HG03520 (cell line): ENCODE measurements at regions not wholly inside any gene's neighbourhood (a gene's known extent, or its start where the extent isn't known, plus 50 kb on each side); places are given as distances from the start of the nearest gene placed in this dataset.

Experiments
- ATAC-seq: cut with Tn5 transposase; IDR thresholded peaks from one replicate; pipeline ENCODE4 v1.9.1; 2021; ENCODE audit warnings: mild to moderate bottlenecking, moderate library complexity; ENCODE audit not compliant: unreplicated experiment

DNA sequence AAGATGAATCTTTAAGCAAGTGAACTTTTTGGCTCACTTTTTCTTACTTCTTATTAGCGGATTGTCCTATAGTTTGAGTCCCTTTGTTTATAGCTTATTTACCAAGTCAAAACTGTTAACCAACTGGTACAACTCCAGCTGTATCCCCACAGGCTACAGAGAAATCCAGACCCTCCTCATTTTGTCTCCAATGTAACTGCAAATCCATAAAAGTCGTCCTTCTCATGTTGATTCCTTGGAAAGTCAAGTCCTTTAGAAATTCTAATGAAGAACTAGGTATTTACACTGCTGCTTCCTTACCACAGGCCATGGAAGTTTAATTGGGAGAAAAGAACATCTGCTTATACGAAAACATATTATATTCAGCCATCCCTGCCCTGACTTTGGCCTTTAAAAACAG, 729.1 kb upstream of the NRSN1 start:
- ATAC-seq: no peak

DNA sequence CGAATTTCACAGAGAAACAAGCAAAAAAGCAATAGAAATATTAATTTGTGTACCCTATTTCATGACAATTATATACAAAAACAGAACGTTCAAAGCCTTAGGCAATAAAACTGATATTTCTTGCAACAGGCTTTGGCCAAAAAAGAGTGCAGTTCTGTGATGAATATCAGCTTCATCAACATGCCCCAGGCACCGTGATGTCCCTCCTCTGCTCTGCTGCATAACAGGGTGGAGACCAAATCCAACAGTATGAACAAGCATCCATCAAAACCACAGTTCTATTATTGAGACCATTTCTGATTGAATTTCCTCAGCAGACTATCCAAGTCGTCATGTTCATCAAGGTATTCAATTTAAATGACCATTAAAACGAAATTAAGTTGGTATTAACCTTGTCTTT, 722.6 kb upstream of the NRSN1 start:
- no peak for ATAC-seq

DNA sequence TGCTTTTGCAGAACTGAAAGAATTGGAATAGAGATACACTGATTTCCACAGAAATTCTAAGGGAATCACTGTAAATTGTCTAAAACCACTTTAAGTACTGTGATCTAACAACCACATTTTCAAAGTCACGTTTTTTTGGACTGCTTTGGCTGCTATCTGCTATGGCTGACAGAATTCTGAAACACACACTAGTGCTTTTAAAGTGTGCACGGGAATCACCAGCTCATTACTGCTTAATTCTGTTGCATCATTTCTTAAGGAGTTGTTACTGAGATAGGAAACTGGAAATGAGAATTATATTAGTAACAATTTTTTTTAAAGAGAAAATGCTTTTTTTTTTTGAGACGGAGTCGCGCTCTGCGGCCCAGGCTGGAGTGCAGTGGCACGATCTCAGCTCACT, 716.5 kb upstream of the NRSN1 start:
- ATAC-seq: no peak

GRCh38 chr6:23410439-23410838, 715.6 kb upstream of the NRSN1 start:
- ATAC-seq: no peak

GRCh38 chr6:23412770-23413169, 713.2 kb upstream of the NRSN1 start:
- no peak for ATAC-seq

DNA sequence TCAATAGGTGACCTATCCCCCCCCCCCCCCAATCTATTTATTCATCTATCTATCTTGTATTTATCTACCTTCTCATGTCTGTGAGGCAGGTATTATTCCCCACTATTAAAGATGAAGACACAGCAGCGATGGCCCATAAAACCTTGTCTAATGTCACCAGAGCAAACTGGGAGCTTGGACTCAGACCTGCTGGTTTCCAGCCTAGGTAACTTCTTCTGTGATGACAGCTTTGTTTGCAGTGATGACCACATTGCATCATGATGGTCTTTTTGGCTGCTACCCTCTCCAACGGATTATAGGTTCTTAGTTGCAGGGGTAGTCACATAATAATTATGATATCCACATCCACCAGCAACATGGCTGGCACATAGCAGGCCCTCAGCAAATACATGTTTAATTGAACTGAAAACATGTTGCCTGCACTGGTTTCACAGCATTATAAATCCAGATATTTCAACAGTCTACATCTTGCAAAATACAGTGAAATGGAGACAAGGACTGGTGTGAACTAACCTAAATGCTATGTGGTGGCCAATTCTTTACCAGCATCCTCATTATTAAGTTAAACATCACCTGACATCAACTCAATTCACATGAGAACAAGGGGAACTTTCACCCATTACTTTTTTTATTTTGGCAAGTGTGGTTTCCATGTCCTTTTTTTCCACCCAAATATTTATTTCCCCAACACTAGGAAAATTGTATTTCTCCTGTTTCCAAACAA, 712.5 kb upstream of the NRSN1 start:
- no peak for ATAC-seq

- ATAC-seq: no peak
Measured at GRCh38 chr6:23414051-23414445, 712.0 kb upstream of the NRSN1 start.

DNA sequence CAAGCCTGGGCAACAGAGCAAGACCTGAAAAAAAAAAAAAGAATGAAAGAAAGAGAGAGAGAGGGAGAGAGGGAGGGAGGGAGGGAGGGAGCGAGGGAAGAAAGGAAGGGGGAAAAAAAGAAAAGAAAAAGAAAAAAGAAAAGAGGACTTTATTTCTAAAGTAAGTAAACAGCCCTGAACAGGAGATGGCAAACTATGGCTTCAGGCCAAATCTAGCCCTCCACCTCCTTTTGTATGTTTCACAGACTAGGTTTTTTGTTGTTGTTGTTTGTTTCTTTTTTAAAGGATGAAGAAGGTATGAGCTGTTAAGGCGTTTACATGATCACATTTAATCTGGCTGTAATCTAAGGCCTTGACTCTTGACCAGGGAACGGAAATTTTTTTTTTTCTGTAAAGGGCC, 711.1 kb upstream of the NRSN1 start:
- ATAC-seq: no peak

GRCh38 chr6:23415819-23416427, 710.1 kb upstream of the NRSN1 start:
- no peak for ATAC-seq

DNA sequence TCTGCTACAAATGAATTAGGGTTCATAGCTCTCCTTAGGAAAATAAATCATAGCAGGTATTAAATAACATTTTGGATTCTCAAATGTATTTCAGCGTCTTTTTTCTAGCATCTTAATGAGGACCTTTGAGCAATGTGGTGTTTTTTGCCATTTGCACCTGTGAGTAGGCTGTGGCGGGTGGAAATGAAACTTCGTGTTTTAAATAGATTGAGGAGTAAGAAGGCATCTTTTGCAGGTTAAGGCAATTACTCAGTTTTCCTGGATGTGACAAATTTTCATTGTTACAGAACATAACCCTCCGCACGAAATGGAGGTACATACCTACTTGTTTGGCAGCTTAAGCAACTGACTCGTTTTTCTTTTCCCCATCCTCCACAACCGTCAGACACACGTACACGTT, 708.9 kb upstream of the NRSN1 start:
- ATAC-seq: no peak

GRCh38 chr6:23418095-23418494, 707.9 kb upstream of the NRSN1 start:
- ATAC-seq: no peak

DNA sequence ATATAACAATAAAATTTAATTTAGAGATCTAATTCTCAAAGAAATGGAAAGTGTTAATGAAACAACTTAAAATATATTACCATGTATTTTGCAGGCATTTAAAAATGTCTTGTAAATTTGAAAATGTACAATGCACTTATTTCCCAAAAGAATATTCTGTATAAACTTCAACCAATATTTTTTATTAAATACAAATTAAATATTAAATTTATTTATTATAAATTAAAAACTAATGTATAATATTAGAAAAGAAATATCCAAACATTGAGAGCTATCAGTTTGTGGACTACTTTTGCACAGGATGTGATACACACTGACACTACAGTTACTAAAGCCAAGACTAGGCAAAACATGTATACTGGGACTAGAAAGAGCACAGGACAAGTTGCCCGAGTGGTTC, 707.0 kb upstream of the NRSN1 start:
- no peak for ATAC-seq

- ATAC-seq: no peak
Measured at GRCh38 chr6:23420659-23421350, 705.2 kb upstream of the NRSN1 start.

DNA sequence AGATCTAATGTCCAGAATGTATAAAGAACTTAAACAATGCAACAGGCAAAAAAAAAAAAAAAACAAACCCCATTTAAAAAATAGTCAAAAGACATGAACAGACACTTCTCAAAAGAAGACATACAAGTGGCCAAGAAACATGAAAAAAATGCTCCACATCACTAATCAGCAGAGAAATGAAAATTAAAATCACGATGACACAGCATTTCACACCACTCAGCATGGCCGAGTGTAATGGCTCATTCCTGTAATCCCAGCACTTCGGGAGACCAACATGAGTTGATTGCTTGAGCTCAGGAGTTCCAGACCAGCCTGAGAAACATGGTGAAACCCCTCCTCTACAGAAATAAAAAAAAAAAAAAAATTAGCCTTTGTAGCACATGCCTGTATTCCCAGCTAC, 701.4 kb upstream of the NRSN1 start:
- no peak for ATAC-seq

DNA sequence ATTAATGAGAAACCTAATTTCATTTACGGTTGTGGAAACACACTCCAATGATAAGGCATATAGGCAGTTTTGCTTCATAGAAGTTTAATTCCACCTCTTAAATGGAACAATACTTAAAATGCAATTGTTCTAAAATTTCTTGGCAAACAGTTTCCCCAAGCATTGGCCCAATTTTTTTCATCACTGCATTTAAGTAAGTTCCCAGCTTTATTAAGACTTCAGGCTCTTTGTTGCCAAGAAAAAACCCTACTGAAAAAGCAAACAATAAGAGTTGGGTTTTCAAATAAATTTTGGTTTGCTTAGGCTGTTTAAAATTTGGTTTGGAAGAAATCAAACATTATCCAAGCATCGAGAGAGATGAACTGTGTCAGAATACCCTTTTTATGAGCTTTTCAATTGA, 690.9 kb upstream of the NRSN1 start:
- no peak for ATAC-seq

- no peak for ATAC-seq
Measured at GRCh38 chr6:23435798-23436197, 690.2 kb upstream of the NRSN1 start.

- no peak for ATAC-seq
Measured at GRCh38 chr6:23441808-23442461, 684.1 kb upstream of the NRSN1 start.

DNA sequence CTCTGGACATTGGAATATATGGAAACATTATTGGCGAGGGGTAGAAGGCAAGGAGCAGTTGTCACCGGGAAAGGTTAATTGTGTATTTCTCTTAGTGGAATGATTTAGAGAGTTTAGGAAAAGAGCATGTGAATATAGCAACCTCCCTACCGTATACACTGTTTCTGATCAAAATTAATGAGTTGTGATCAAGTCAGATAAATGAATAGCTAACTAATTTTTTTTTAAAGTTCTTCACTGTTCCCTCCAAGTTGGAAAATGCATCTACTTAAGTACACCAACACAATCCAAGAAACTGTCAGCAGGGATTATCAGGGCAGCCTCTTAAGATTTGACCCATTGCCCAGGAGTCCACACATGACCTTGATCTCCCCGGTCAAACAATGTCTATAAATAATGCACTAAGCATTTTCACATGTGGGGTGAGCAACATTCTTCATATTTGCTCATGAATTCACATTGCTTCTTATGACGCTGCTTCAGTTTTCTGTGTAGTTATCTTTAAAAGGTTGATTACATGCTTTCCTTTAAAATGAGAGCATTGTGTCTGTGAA, 680.8 kb upstream of the NRSN1 start:
- ATAC-seq: no peak

DNA sequence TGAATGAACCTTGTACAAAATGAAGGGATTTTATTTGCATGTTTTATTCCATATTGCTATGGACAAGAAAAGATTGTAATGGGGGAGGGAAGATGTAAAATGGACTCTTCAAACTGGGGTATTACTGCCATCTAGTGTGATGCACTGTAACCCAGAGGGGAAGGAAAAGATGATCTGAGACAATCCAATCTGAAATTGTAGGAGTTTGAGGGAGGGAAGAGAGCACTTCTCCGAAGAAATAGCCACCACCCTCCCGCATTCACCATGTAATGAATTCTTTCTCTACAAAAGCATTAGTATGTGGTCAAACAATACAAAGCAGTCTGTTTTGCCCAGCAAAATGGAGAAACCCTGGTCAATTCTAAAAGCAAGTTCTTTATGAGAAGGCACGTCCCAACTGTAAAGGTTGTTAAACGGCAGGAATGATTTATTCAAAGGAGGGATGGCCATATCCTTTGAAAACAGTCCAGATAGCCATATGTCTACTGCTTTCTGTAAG, 679.5 kb upstream of the NRSN1 start:
- no peak for ATAC-seq

- no peak for ATAC-seq
Measured at GRCh38 chr6:23447731-23448130, 678.3 kb upstream of the NRSN1 start.

DNA sequence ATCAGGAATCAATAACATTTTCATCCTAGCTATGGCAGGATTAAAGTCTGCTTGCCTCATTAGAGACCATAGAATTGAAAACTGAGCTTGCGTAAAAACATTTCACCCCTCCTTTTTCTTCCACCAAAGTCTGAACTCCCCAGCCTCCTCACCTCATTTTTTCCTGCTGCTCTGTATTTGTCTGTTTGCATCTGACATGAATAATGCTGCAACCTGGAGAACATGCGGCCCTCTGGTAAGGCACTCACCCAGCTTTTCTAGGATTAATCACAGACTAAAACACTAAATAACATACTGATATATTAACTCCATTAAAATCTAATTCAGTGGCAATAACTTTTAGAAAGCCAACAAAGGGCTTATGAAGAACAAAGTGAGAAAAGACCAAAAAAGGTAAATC, 677.7 kb upstream of the NRSN1 start:
- ATAC-seq: no peak
